ENCODE measurements at regions not wholly inside any gene's neighbourhood (a gene's known extent, or its start where the extent isn't known, plus 50 kb on each side); places are given as distances from the start of the nearest gene placed in this dataset.

DNA sequence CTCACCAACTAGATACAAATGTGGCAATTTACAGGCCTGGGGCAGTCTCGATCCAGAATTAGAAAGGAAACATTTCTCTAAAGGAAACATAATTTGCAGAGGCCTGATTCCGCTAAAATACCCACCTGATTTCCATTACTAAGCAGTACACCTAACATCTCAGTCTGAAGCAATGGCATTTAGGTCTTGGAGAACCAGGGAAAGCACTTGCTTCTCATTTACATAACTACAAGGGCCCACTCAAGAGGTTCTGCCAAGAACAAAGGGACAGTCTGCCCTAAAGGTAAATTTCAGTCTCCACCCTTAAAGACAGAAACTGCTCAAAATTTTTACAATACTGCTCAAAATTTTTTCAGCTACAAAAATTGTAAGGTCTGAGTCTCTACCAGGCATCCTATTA is 123.7 kb upstream of the GJB5 start:
- H3K79me2 ChIP-seq = no peaks in the 10 kb centered on the region
- H3K9me2 ChIP-seq (replicated peaks; ENCODE audit: insufficient read depth) = no peaks in the 10 kb centered on the region
- no peaks in the 10 kb centered on the region for H3K9me3 ChIP-seq (ENCODE audit: low read depth)
- H3K27me3 ChIP-seq = no peaks in the 10 kb centered on the region
- no peaks in the 10 kb centered on the region for H3K36me3 ChIP-seq (replicated peaks; ENCODE audit: insufficient read depth, low read depth)
- no peaks in the 10 kb centered on the region for H4K20me1 ChIP-seq (ENCODE audit: insufficient read depth, poor library complexity, severe bottlenecking)
- H2AFZ ChIP-seq = no peak overlapping the region
- H3K4me2 ChIP-seq = no peak overlapping the region
- no peak overlapping the region for H3K4me3 ChIP-seq
- no peak overlapping the region for H3K27ac ChIP-seq
- TF ChIP-seq, protein P1, sequence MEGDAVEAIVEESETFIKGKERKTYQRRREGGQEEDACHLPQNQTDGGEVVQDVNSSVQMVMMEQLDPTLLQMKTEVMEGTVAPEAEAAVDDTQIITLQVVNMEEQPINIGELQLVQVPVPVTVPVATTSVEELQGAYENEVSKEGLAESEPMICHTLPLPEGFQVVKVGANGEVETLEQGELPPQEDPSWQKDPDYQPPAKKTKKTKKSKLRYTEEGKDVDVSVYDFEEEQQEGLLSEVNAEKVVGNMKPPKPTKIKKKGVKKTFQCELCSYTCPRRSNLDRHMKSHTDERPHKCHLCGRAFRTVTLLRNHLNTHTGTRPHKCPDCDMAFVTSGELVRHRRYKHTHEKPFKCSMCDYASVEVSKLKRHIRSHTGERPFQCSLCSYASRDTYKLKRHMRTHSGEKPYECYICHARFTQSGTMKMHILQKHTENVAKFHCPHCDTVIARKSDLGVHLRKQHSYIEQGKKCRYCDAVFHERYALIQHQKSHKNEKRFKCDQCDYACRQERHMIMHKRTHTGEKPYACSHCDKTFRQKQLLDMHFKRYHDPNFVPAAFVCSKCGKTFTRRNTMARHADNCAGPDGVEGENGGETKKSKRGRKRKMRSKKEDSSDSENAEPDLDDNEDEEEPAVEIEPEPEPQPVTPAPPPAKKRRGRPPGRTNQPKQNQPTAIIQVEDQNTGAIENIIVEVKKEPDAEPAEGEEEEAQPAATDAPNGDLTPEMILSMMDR (IDR thresholded peaks at IDR 0.05; ENCODE audit: poor library complexity) = no peak
- no peak for TF ChIP-seq EZH2 (IDR thresholded peaks at IDR 0.05; ENCODE audit: borderline replicate concordance)
- no peak for TF ChIP-seq EZH2phosphoT487 (IDR thresholded peaks at IDR 0.05; ENCODE audit: low read depth, severe bottlenecking, unreplicated experiment)
- no peak for DNase-seq (ENCODE audit: low spot score)
- no peaks in the 10 kb centered on the region for H3K4me1 ChIP-seq (ENCODE audit: insufficient read depth)
- WGBS (ENCODE audit: low lambda C conversion rate, missing lambda C conversion rate) = 79% methylated on average over 2 of the region's 2 CpGs

DNA sequence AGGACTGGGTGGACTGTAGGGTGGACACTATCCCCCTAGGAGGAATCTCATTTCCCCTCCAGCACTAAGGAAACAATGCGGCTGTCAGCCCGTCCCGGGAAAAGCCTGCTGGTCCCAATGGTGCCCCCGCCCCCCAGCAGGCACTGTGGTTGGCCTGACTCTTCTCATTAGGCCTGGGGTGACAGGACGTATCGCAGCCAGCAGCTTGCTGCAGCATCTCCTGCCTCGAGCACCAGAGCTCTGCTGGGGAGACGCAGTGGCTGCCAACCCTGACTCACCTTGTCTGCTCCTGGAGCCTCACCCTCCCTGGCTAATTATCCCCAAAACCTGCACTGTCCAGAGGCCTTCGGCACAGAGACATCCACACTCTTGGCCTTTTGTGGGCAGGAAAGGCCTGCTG is 115.1 kb upstream of the GJB5 start:
- no peak overlapping the region for H3K4me2 ChIP-seq
- no peak overlapping the region for H3K4me3 ChIP-seq
- no peaks in the 10 kb centered on the region for H3K36me3 ChIP-seq (replicated peaks; ENCODE audit: insufficient read depth, low read depth)
- no peak overlapping the region for H2AFZ ChIP-seq
- H3K4me1 ChIP-seq (ENCODE audit: insufficient read depth) = no peaks in the 10 kb centered on the region
- peaks cover 14% of the 10 kb centered on the region for H3K27me3 ChIP-seq
- DNase-seq (ENCODE audit: low spot score) = no peak
- H3K79me2 ChIP-seq = no peaks in the 10 kb centered on the region
- H3K9me3 ChIP-seq (ENCODE audit: low read depth) = no peaks in the 10 kb centered on the region
- no peaks in the 10 kb centered on the region for H4K20me1 ChIP-seq (ENCODE audit: insufficient read depth, poor library complexity, severe bottlenecking)
- H3K9me2 ChIP-seq (replicated peaks; ENCODE audit: insufficient read depth) = no peaks in the 10 kb centered on the region
- TF ChIP-seq EZH2 (IDR thresholded peaks at IDR 0.05; ENCODE audit: borderline replicate concordance) (no peak), EZH2phosphoT487 (IDR thresholded peaks at IDR 0.05; ENCODE audit: low read depth, severe bottlenecking, unreplicated experiment) (no peak)
- TF ChIP-seq, protein P1 (IDR thresholded peaks at IDR 0.05; ENCODE audit: poor library complexity) = no peak
- WGBS (ENCODE audit: low lambda C conversion rate, missing lambda C conversion rate) = 58% methylated on average over 9 of the region's 9 CpGs
- H3K27ac ChIP-seq = no peak overlapping the region

DNA sequence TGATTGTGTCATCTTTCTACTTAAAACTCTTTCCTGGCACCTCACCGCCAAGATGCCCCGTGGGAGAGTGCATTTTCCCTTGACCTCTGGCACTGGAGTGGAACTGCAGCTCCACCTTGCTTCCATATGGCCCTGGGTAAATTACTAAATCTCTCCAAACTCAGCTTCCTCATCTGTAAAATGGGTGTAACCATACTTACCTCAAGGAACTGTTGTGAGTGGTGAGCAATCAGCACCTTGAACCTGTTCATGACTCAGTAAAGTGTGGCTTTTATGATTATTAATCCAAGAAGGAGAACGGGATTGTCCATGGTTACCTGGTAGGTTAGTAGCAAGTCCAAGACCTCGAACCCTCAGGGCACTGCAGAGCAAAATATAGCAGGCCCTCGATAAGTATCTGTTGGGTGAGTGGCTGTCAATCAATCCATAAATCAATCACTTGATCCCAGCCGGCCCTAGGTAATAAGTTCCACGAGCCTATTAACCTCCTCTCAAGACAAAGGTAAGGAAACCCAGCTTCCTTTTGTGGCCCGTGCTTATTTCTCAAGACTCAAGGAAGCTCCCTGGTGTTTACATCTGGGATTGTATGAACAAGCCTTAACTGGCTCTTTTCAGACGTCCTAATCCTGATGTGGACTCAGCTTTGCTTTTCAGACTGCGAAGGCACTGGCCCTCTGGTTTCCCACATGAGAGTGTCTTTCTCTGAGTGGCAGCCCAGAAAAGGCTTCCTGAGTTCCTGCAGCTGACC is 114.0 kb upstream of the GJB5 start:
- H3K79me2 ChIP-seq = no peaks in the 10 kb centered on the region
- H3K4me2 ChIP-seq = no peak overlapping the region
- H3K9me2 ChIP-seq (replicated peaks; ENCODE audit: insufficient read depth) = no peaks in the 10 kb centered on the region
- no peak overlapping the region for H3K27ac ChIP-seq
- WGBS (ENCODE audit: low lambda C conversion rate, missing lambda C conversion rate) = 62% methylated on average over 10 of the region's 10 CpGs
- no peaks in the 10 kb centered on the region for H4K20me1 ChIP-seq (ENCODE audit: insufficient read depth, poor library complexity, severe bottlenecking)
- H3K27me3 ChIP-seq = peaks cover 18% of the 10 kb centered on the region
- no peak overlapping the region for H3K4me3 ChIP-seq
- H2AFZ ChIP-seq = no peak overlapping the region
- no peaks in the 10 kb centered on the region for H3K9me3 ChIP-seq (ENCODE audit: low read depth)
- TF ChIP-seq EZH2 (IDR thresholded peaks at IDR 0.05; ENCODE audit: borderline replicate concordance) (no peak), EZH2phosphoT487 (IDR thresholded peaks at IDR 0.05; ENCODE audit: low read depth, severe bottlenecking, unreplicated experiment) (no peak)
- TF ChIP-seq, protein P1 (IDR thresholded peaks at IDR 0.05; ENCODE audit: poor library complexity) = no peak
- DNase-seq (ENCODE audit: low spot score) = no peak
- H3K4me1 ChIP-seq (ENCODE audit: insufficient read depth) = no peaks in the 10 kb centered on the region
- no peaks in the 10 kb centered on the region for H3K36me3 ChIP-seq (replicated peaks; ENCODE audit: insufficient read depth, low read depth)

All from hepatocyte (in vitro differentiated cells).